Neural cell (in vitro differentiated cells): ENCODE measurements at regions not wholly inside any gene's neighbourhood (a gene's known extent, or its start where the extent isn't known, plus 50 kb on each side); places are given as distances from the start of the nearest gene placed in this dataset.

ENCODE experiments used
- H2AFZ ChIP-seq: fragments of 200-600, 300-800 bp; sonication (generic), shearing (Covaris generic); 2 replicates; pipeline ENCODE4 v1.6.0; 2014; ENCODE audit warnings: low read depth, mild to moderate bottlenecking, antibody characterized with exemption, low read length, moderate library complexity
- H3F3A ChIP-seq: fragments of 200-600 bp; shearing (Covaris generic); 2 replicates; pipeline ENCODE4 v1.6.1; 2016; ENCODE audit warnings: mild to moderate bottlenecking, moderate library complexity, mixed read lengths, antibody characterized with exemption, low read length; ENCODE audit not compliant: insufficient read depth, poor library complexity, severe bottlenecking
- H3K27ac ChIP-seq: fragments of 200-600, 300-800 bp; sonication (generic), shearing (Covaris generic); 2 replicates; pipeline ENCODE4 v1.5.1; 2014; ENCODE audit warnings: mild to moderate bottlenecking, low read length, moderate library complexity
- H3K27me3 ChIP-seq: fragments of 300-800, 200-600 bp; sonication (generic), shearing (Covaris generic); 2 replicates; pipeline ENCODE4 v1.6.0; 2014; ENCODE audit warnings: mild to moderate bottlenecking, low read depth, low read length, moderate library complexity; ENCODE audit not compliant: insufficient read depth
- H3K36me3 ChIP-seq: fragments of 300-800, 200-600 bp; sonication (generic), shearing (Covaris generic); 2 replicates; pipeline ENCODE4 v1.5.1; 2014; ENCODE audit warnings: mild to moderate bottlenecking, antibody characterized with exemption, low read length, moderate library complexity; ENCODE audit not compliant: insufficient read depth
- H3K4me2 ChIP-seq: fragments of 300-800, 200-600 bp; sonication (generic), shearing (Covaris generic); 2 replicates; pipeline ENCODE4 v1.6.0; 2014; ENCODE audit warnings: mild to moderate bottlenecking, low read length
- H3K4me3 ChIP-seq: fragments of 300-800, 200-600 bp; sonication (generic), shearing (Covaris generic); 2 replicates; pipeline ENCODE4 v1.5.1; 2014; ENCODE audit warnings: mild to moderate bottlenecking, low read length, moderate library complexity
- H3K79me2 ChIP-seq: fragments of 200-600 bp; shearing (Covaris generic); replicated peaks from 2 replicates; pipeline ENCODE4 v1.6.0; 2014; ENCODE audit warnings: mild to moderate bottlenecking, low read length, moderate library complexity; ENCODE audit not compliant: insufficient read depth
- H3K9ac ChIP-seq: fragments of 300-800, 200-600 bp; sonication (generic), shearing (Covaris generic); 2 replicates; pipeline ENCODE4 v1.6.1; 2016; ENCODE audit warnings: mild to moderate bottlenecking, low read length, mixed read lengths
- H3K9me2 ChIP-seq: fragments of 200-600 bp; shearing (Covaris generic); 2 replicates; pipeline ENCODE4 v1.6.1; 2016; ENCODE audit warnings: mild to moderate bottlenecking, low read length, mixed read lengths; ENCODE audit not compliant: insufficient read depth
- H3K9me3 ChIP-seq: fragments of 200-600, 300-800 bp; sonication (generic), shearing (Covaris generic); 2 replicates; pipeline ENCODE4 v1.6.1; 2016; ENCODE audit warnings: mild to moderate bottlenecking, mixed run types, low read length, moderate library complexity, mixed read lengths
- H4K20me1 ChIP-seq: fragments of 200-600 bp; shearing (Covaris generic); 2 replicates; pipeline ENCODE4 v1.6.1; 2016; ENCODE audit warnings: mild to moderate bottlenecking, mixed run types; ENCODE audit not compliant: insufficient read depth
- EP300 ChIP-seq: fragments of 450-650 bp; conservative IDR thresholded peaks from 2 replicates; pipeline ENCODE4 v1.6.1; 2014; ENCODE audit warnings: antibody characterized with exemption, mild to moderate bottlenecking, moderate library complexity; ENCODE audit not compliant: poor library complexity, severe bottlenecking
- EZH2 ChIP-seq: fragments of 200-600, 300-800 bp; shearing (Covaris generic), sonication (generic); IDR thresholded peaks from 2 replicates; pipeline ENCODE4 v1.6.1; 2014; ENCODE audit warnings: antibody characterized with exemption, low read length, borderline replicate concordance, mild to moderate bottlenecking; ENCODE audit not compliant: insufficient read depth, poor library complexity, severe bottlenecking
- MXI1 ChIP-seq: fragments of 450-650 bp; conservative IDR thresholded peaks from 2 replicates; pipeline ENCODE4 v1.6.1; 2014; ENCODE audit warnings: antibody characterized with exemption, mild to moderate bottlenecking; ENCODE audit not compliant: poor library complexity, severe bottlenecking
- POLR2AphosphoS5 ChIP-seq: IDR thresholded peaks from 2 replicates; pipeline ENCODE4 v1.6.1; 2012
- RAD21 ChIP-seq: fragments of 450-650 bp; conservative IDR thresholded peaks from 2 replicates; pipeline ENCODE4 v1.6.1; 2014; ENCODE audit warnings: antibody characterized with exemption, mild to moderate bottlenecking, moderate library complexity
- SMC3 ChIP-seq: fragments of 450-650 bp; conservative IDR thresholded peaks from 2 replicates; pipeline ENCODE4 v1.6.1; 2014; ENCODE audit warnings: antibody characterized with exemption, mild to moderate bottlenecking, moderate library complexity; ENCODE audit not compliant: poor library complexity
- TAF1 ChIP-seq: IDR thresholded peaks from 2 replicates; pipeline ENCODE4 v1.6.1; 2012; ENCODE audit warnings: low read depth
- TF ChIP-seq, protein P1 (sequence below): fragments of 450-650 bp; IDR thresholded peaks from 2 replicates; pipeline ENCODE4 v1.5.1; 2014; ENCODE audit warnings: antibody characterized with exemption, mild to moderate bottlenecking, moderate library complexity; ENCODE audit not compliant: poor library complexity, severe bottlenecking
- TF ChIP-seq, protein P2 (sequence below): IDR thresholded peaks from 2 replicates; pipeline ENCODE4 v1.6.1; 2012; ENCODE audit warnings: borderline replicate concordance

DNA sequence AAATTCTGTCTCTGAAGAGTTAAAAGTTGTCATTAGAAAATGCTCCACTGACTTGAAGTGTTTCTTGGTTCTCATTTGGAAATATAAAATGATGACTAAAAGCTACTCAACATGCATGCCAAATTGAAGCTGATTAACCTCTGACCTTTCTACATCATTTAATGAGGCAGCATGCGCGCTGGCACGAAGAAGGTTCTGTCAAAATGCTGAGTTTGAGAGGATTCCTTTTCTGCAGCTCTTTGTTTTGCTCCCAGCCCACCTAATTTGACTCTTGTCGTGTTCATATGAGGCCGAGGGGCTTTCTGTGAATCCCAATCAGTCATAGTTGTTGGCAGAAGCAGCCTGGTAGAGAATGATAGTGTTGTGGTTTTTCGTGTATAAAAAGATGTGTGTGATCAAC is 153.4 kb downstream of the BRMS1L start:
- no peak overlapping the region for H3K4me2 ChIP-seq
- H3K27ac ChIP-seq: no peak overlapping the region
- no peaks in the 10 kb centered on the region for H3K9me2 ChIP-seq
- no peaks in the 10 kb centered on the region for H4K20me1 ChIP-seq
- H3F3A ChIP-seq: no peaks in the 10 kb centered on the region
- H2AFZ ChIP-seq: no peak overlapping the region
- no peaks in the 10 kb centered on the region for H3K36me3 ChIP-seq
- no peak overlapping the region for H3K9ac ChIP-seq
- H3K27me3 ChIP-seq: no peaks in the 10 kb centered on the region
- no peaks in the 10 kb centered on the region for H3K9me3 ChIP-seq
- no peaks in the 10 kb centered on the region for H3K79me2 ChIP-seq
- H3K4me3 ChIP-seq: no peak overlapping the region
- TF ChIP-seq, protein P1, sequence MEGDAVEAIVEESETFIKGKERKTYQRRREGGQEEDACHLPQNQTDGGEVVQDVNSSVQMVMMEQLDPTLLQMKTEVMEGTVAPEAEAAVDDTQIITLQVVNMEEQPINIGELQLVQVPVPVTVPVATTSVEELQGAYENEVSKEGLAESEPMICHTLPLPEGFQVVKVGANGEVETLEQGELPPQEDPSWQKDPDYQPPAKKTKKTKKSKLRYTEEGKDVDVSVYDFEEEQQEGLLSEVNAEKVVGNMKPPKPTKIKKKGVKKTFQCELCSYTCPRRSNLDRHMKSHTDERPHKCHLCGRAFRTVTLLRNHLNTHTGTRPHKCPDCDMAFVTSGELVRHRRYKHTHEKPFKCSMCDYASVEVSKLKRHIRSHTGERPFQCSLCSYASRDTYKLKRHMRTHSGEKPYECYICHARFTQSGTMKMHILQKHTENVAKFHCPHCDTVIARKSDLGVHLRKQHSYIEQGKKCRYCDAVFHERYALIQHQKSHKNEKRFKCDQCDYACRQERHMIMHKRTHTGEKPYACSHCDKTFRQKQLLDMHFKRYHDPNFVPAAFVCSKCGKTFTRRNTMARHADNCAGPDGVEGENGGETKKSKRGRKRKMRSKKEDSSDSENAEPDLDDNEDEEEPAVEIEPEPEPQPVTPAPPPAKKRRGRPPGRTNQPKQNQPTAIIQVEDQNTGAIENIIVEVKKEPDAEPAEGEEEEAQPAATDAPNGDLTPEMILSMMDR: no peak
- TF ChIP-seq POLR2AphosphoS5: no peak
- no peak for TF ChIP-seq EZH2
- no peak for TF ChIP-seq EP300
- no peak for TF ChIP-seq TAF1
- TF ChIP-seq, protein P2, sequence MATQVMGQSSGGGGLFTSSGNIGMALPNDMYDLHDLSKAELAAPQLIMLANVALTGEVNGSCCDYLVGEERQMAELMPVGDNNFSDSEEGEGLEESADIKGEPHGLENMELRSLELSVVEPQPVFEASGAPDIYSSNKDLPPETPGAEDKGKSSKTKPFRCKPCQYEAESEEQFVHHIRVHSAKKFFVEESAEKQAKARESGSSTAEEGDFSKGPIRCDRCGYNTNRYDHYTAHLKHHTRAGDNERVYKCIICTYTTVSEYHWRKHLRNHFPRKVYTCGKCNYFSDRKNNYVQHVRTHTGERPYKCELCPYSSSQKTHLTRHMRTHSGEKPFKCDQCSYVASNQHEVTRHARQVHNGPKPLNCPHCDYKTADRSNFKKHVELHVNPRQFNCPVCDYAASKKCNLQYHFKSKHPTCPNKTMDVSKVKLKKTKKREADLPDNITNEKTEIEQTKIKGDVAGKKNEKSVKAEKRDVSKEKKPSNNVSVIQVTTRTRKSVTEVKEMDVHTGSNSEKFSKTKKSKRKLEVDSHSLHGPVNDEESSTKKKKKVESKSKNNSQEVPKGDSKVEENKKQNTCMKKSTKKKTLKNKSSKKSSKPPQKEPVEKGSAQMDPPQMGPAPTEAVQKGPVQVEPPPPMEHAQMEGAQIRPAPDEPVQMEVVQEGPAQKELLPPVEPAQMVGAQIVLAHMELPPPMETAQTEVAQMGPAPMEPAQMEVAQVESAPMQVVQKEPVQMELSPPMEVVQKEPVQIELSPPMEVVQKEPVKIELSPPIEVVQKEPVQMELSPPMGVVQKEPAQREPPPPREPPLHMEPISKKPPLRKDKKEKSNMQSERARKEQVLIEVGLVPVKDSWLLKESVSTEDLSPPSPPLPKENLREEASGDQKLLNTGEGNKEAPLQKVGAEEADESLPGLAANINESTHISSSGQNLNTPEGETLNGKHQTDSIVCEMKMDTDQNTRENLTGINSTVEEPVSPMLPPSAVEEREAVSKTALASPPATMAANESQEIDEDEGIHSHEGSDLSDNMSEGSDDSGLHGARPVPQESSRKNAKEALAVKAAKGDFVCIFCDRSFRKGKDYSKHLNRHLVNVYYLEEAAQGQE: no peak
- no peak for TF ChIP-seq MXI1
- TF ChIP-seq SMC3: no peak
- TF ChIP-seq RAD21: no peak

DNA sequence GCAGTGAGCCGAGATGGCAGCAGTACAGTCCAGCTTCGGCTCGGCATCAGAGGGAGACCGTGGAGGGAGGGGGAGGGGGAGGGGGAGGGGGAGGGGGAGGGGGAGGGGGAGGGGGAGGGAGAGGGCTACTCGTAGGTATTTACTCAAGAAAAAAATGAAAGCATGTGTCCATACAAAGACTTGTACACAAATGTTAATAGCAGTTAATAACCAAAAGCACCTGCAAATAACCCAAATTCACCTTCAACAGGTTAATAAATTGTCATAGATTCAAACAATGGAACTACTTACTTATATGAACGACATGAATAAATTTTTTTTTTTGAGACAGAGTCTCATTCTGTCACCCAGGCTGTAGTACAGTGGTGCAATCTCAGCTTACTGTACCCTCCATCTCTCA is 152.4 kb downstream of the BRMS1L start:
- TF ChIP-seq RAD21: no peak
- no peak for TF ChIP-seq POLR2AphosphoS5
- no peak for TF ChIP-seq EZH2
- TF ChIP-seq, protein P1: no peak
- no peak for TF ChIP-seq SMC3
- TF ChIP-seq TAF1: no peak
- TF ChIP-seq EP300: no peak
- H3K27ac ChIP-seq: no peak overlapping the region
- no peak overlapping the region for H3K4me3 ChIP-seq
- no peaks in the 10 kb centered on the region for H3K9me2 ChIP-seq
- H3K9ac ChIP-seq: no peak overlapping the region
- no peaks in the 10 kb centered on the region for H3K27me3 ChIP-seq
- no peak overlapping the region for H2AFZ ChIP-seq
- no peaks in the 10 kb centered on the region for H3F3A ChIP-seq
- H3K4me2 ChIP-seq: no peak overlapping the region
- no peaks in the 10 kb centered on the region for H3K36me3 ChIP-seq
- no peaks in the 10 kb centered on the region for H3K79me2 ChIP-seq
- H4K20me1 ChIP-seq: no peaks in the 10 kb centered on the region
- H3K9me3 ChIP-seq: no peaks in the 10 kb centered on the region
